Islet precursor cell (in vitro differentiated cells): ENCODE measurements at regions not wholly inside any gene's neighbourhood (a gene's known extent, or its start where the extent isn't known, plus 50 kb on each side); places are given as distances from the start of the nearest gene placed in this dataset.

ENCODE experiments used
- DNase-seq: peaks from one replicate; pipeline ENCODE4 v3.0.0-alpha.2; 2018

- no peak for DNase-seq
Measured at GRCh38 chr4:86531440-86531839, 62.7 kb upstream of the PTPN13 start.

DNA sequence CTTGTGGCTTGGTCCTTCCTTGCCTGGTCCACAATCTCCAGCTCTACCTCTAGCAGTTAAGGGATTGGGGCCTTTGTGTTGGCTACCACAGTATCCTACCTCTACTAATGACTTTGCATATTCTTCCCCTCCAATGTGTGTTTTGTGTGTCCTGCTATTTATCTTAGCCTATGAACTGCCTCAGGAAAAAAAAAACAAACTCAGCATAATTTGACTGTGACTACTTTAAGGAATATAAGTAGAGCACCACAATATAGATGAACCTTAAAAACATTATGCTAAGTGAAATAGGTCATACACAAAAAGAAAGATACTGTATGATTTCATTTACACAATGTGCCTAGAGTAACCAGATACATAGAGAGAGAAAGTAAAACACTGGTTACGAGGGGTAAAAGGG lies 61.3 kb upstream of the PTPN13 start:
- DNase-seq, result no peak

GRCh38 chr4:86536151-86536550 lies 58.0 kb upstream of the PTPN13 start:
- no peak for DNase-seq

- DNase-seq, result no peak
Measured at GRCh38 chr4:86542319-86543027, 51.6 kb upstream of the PTPN13 start.

DNA sequence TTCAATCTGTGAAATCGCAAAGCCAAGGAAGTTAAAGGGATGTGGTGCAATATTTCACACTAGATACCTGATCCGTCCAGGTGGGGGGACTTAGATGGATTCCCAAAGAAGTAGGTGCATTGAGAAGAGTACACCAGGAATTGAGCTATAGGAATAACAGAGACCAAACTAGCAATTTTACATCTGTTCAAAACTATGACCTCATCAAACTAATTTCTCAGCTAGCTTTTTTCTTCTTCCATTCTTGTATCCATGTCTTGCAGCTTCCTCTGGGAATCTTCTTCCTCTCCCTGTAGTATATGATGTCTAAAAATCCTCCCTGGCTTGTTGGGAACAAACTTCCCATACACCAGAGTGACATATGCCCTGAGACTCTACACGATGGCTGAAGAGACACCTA lies 51.0 kb upstream of the PTPN13 start:
- no peak for DNase-seq

- no peak for DNase-seq
Measured at GRCh38 chr4:86543560-86544309, 50.4 kb upstream of the PTPN13 start.

DNA sequence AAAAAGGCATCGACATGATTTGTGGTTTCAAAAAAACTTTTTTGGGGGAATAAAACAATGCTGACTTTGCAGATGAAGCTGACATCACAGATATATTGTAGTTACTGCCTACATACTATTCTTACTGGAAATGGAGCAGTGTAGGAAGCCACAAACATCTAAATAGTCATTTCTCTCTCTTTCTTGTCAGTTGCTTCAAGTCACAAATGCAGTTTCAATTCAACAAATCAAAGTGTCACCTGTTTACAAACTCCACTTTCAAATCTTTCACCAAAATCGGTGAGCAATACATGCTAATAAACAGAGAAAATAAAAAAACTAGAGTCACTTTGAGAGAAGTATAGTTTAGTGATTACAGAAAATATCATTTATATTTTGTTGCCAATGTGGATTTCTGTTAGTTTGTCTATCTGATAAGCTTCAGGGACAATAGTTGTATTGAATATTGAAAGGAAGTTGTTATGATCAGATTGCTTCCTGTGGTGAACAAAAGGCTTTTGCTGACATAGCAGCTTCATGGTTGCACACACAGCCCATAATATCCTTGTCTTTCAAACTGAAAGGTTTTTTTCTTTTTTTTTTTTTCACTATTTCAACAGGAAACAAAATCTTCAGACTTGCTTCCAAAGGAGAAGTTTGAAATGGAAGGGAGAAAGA lies 49.7 kb upstream of the PTPN13 start:
- DNase-seq, result no peak
